HepG2 (cell line): ENCODE measurements at regions not wholly inside any gene's neighbourhood (a gene's known extent, or its start where the extent isn't known, plus 50 kb on each side); places are given as distances from the start of the nearest gene placed in this dataset.
A peak's percentile ranks its signal among the peaks of the same experiment; 100 is the strongest.

Source experiments
- ATAC-seq: fragments of 200-7000 bp; cut with Tn5 transposase; 3 replicates; pipeline ENCODE4 v1.9.1; 2020; ENCODE audit warnings: mild to moderate bottlenecking, moderate library complexity
- BruUV-seq: library from RNA; stranded (reverse); fragments of 400-500 nt; replicated peaks from 2 replicates; lab custom pipeline; 2021; lab: Mats Ljungman, UMichigan
- CTCF ChIA-PET: fragments of 300-600 bp; formaldehyde crosslinking; extraction: SDS; loops from one replicate; lab custom pipeline; 2021; ENCODE audit warnings: low total read pairs, inconsistent platforms, low intra/inter-chr PET ratio; lab: Yijun Ruan, JAX
- POLR2A ChIA-PET: fragments of 350-600 bp; sonication (Branson Sonifier 250); formaldehyde crosslinking; loops from one replicate; lab custom pipeline; 2020; ENCODE audit warnings: antibody characterized with exemption, inconsistent platforms; lab: Yijun Ruan, JAX
- DNase-seq: peaks from one replicate; pipeline ENCODE4 v3.0.0-alpha.2; 2015; ENCODE audit warnings: low spot score
- FAIRE-seq: peaks from 3 replicates; lab custom pipeline; 2011; peaks lifted over from hg19 to GRCh38; lab: Jason Lieb, UNC
- H2AFZ ChIP-seq: one replicate; pipeline ENCODE4 v1.6.1; 2011; ENCODE audit warnings: low read length, inconsistent platforms
- H3K27ac ChIP-seq: fragments of 300-600 bp; 3 replicates; pipeline ENCODE4 v1.8.0; 2011; ENCODE audit warnings: mixed run types, mild to moderate bottlenecking, mixed read lengths, low read length, inconsistent platforms; ENCODE audit not compliant: insufficient read depth; ENCODE audit errors: extremely low read length
- H3K27me3 ChIP-seq, 2 experiments: fragments of 200-600 bp in 1 of 2; 2 replicates in 1 of 2; 3 replicates in 1 of 2; pipeline versions ENCODE4 v1.6.0 to v1.8.0; 2011; ENCODE audit warnings: low read length in 2 of 2, mild to moderate bottlenecking in 2 of 2, moderate library complexity in 2 of 2, inconsistent platforms in 1 of 2; ENCODE audit not compliant: insufficient read depth in 2 of 2, control insufficient read depth in 1 of 2
- H3K36me3 ChIP-seq, 2 experiments: fragments of 200-600 bp in 1 of 2; replicated peaks in 1 of 2; 2 replicates in 1 of 2; 3 replicates in 1 of 2; pipeline versions ENCODE4 v1.5.1 to v1.8.0; 2011; ENCODE audit warnings: low read length in 2 of 2, inconsistent platforms in 1 of 2; ENCODE audit not compliant: insufficient read depth in 2 of 2, control insufficient read depth in 1 of 2
- H3K4me1 ChIP-seq: 2 replicates; pipeline ENCODE4 v1.5.1; 2012; ENCODE audit warnings: low read length, inconsistent platforms; ENCODE audit not compliant: insufficient read depth
- H3K4me2 ChIP-seq: 2 replicates; pipeline ENCODE4 v1.6.0; 2011; ENCODE audit warnings: low read depth, low read length, inconsistent platforms
- H3K4me3 ChIP-seq, 3 experiments: fragments of 200-600 bp in 1 of 3; sonication (generic), shearing (Covaris generic) in 1 of 3; replicated peaks in 1 of 3; 2 replicates each; pipeline ENCODE4 v1.5.1; 2011 to 2016; ENCODE audit warnings: low read length in 3 of 3, inconsistent platforms in 2 of 3, low read depth in 2 of 3, mild to moderate bottlenecking in 2 of 3, control low read depth in 1 of 3, mixed read lengths in 1 of 3; ENCODE audit not compliant: insufficient read depth in 1 of 3
- H3K79me2 ChIP-seq: one replicate; pipeline ENCODE4 v1.6.1; 2011; ENCODE audit warnings: low read length, inconsistent platforms; ENCODE audit not compliant: insufficient read depth
- H3K9ac ChIP-seq: 2 replicates; pipeline ENCODE4 v1.6.0; 2011; ENCODE audit warnings: mild to moderate bottlenecking, low read depth, low read length, inconsistent platforms; ENCODE audit not compliant: insufficient read depth
- H3K9me3 ChIP-seq: 2 replicates; pipeline ENCODE4 v1.5.1; 2012; ENCODE audit warnings: mild to moderate bottlenecking, low read length
- H4K20me1 ChIP-seq: 2 replicates; pipeline ENCODE4 v1.6.0; 2011; ENCODE audit warnings: inconsistent platforms, mild to moderate bottlenecking, low read length, moderate library complexity; ENCODE audit not compliant: insufficient read depth
- ADNP ChIP-seq: sonication (generic); formaldehyde crosslinking; IDR thresholded peaks from 2 replicates; pipeline ENCODE4 v1.4.0; 2020; ENCODE audit warnings: missing genetic modification reagents
- CBFB ChIP-seq: sonication (generic); formaldehyde crosslinking; IDR thresholded peaks from 2 replicates; pipeline ENCODE4 v1.4.0; 2020; ENCODE audit warnings: missing genetic modification reagents
- DPF2 ChIP-seq: sonication (generic); formaldehyde crosslinking; IDR thresholded peaks from 2 replicates; pipeline ENCODE4 v1.4.0; 2020; ENCODE audit warnings: mild to moderate bottlenecking, low read depth, missing genetic modification reagents, borderline replicate concordance
- GATAD1 ChIP-seq: IDR thresholded peaks from 2 replicates; pipeline ENCODE4 v1.6.1; 2016; ENCODE audit warnings: missing genetic modification reagents, missing compliant biosample characterization
- GTF2F1 ChIP-seq: fragments of 150-350 bp; IDR thresholded peaks from 2 replicates; pipeline ENCODE4 v1.6.1; 2014; ENCODE audit warnings: low read length
- HIVEP1 ChIP-seq: sonication (generic); formaldehyde crosslinking; IDR thresholded peaks from 2 replicates; pipeline ENCODE4 v1.4.0; 2020; ENCODE audit warnings: mild to moderate bottlenecking, missing genetic modification reagents
- HOXA7 ChIP-seq: sonication (generic); formaldehyde crosslinking; IDR thresholded peaks from 2 replicates; pipeline ENCODE4 v1.8.1; 2022; ENCODE audit warnings: mild to moderate bottlenecking, missing genetic modification reagents, moderate library complexity
- HOXA9 ChIP-seq: sonication (generic); formaldehyde crosslinking; IDR thresholded peaks from 2 replicates; pipeline ENCODE4 v1.8.1; 2022; ENCODE audit warnings: missing genetic modification reagents, mild to moderate bottlenecking, moderate library complexity, borderline replicate concordance
- JUN ChIP-seq: sonication (generic); formaldehyde crosslinking; IDR thresholded peaks from 2 replicates; pipeline ENCODE4 v1.4.0; 2020; ENCODE audit warnings: mild to moderate bottlenecking, missing genetic modification reagents
- SMARCE1 ChIP-seq: fragments of 450-650 bp; IDR thresholded peaks from 2 replicates; pipeline ENCODE4 v1.6.1; 2017; ENCODE audit warnings: borderline replicate concordance
- TBL1XR1 ChIP-seq: fragments of 150-350 bp; IDR thresholded peaks from 2 replicates; pipeline ENCODE4 v1.6.1; 2014; ENCODE audit warnings: borderline replicate concordance, low read length; ENCODE audit not compliant: partially characterized antibody
- THYN1 ChIP-seq: sonication (generic); formaldehyde crosslinking; IDR thresholded peaks from 2 replicates; pipeline ENCODE4 v1.8.1; 2023; ENCODE audit warnings: low read depth, mild to moderate bottlenecking, moderate library complexity, missing genetic modification reagents, borderline replicate concordance
- TOE1 ChIP-seq: sonication (generic); formaldehyde crosslinking; IDR thresholded peaks from 2 replicates; pipeline ENCODE4 v1.4.0; 2020; ENCODE audit warnings: mild to moderate bottlenecking, missing genetic modification reagents
- ZNF280B ChIP-seq: sonication (generic); formaldehyde crosslinking; IDR thresholded peaks from 2 replicates; pipeline ENCODE4 v1.5.0; 2020; ENCODE audit warnings: missing genetic modification reagents, mild to moderate bottlenecking, borderline replicate concordance
- ZNF30 ChIP-seq: sonication (generic); formaldehyde crosslinking; IDR thresholded peaks from 2 replicates; pipeline ENCODE4 v1.5.0; 2020; ENCODE audit warnings: mild to moderate bottlenecking, missing genetic modification reagents
- ZNF33B ChIP-seq: sonication (generic); formaldehyde crosslinking; IDR thresholded peaks from 2 replicates; pipeline ENCODE4 v1.5.1; 2020; ENCODE audit warnings: mild to moderate bottlenecking, missing genetic modification reagents
- ZNF44 ChIP-seq: sonication (generic); formaldehyde crosslinking; IDR thresholded peaks from 2 replicates; pipeline ENCODE4 v1.5.1; 2020; ENCODE audit warnings: mild to moderate bottlenecking, missing genetic modification reagents
- ZNF550 ChIP-seq: sonication (generic); formaldehyde crosslinking; IDR thresholded peaks from 2 replicates; pipeline ENCODE4 v1.4.0; 2020; ENCODE audit warnings: mild to moderate bottlenecking, missing genetic modification reagents, borderline replicate concordance
- ZSCAN20 ChIP-seq: sonication (generic); formaldehyde crosslinking; IDR thresholded peaks from 2 replicates; pipeline ENCODE4 v1.4.0; 2020; ENCODE audit warnings: missing genetic modification reagents, mild to moderate bottlenecking, borderline replicate concordance
- WGBS: methylation state at CpG from one replicate; pipeline ENCODE4 v1.1.6; 2017; ENCODE audit warnings: low lambda C conversion rate; 5-methylcytosine and 5-hydroxymethylcytosine counted together
- in situ Hi-C: cut with HindIII; loops from 2 replicates; pipeline ENCODE4 v1.10.0; 2017; ENCODE audit warnings: low pct_unique_long_range_greater_than_20kb; ENCODE audit not compliant: extremely low pct_ligation_motif_present
- intact Hi-C: fragments of 100-400 bp; cut with micrococcal nuclease; formaldehyde crosslinking; loops from one replicate; pipeline ENCODE4 v1.10.0; 2022; ENCODE audit not compliant: unreplicated experiment
- TF ChIP-seq, protein P1 (sequence below): sonication (generic); formaldehyde crosslinking; IDR thresholded peaks from 2 replicates; pipeline ENCODE4 v1.4.0; 2020; ENCODE audit warnings: mild to moderate bottlenecking, low read depth, missing genetic modification reagents

GRCh38 chr21:28256420-28256831, 736.3 kb downstream of the LTN1 start:
- peak; percentile 100 for ATAC-seq
- H4K20me1 ChIP-seq = no peaks in the 10 kb centered on the region
- H3K27me3 ChIP-seq = no peaks in the 10 kb centered on the region
- H3K27ac ChIP-seq = peak overlapping the region; percentile 84
- peak; percentile 56 for FAIRE-seq
- H3K36me3 ChIP-seq = no peaks in the 10 kb centered on the region
- POLR2A ChIA-PET = no interaction called here
- H3K4me3 ChIP-seq = no peak overlapping the region; a peak in 1 of 6 replicates
- H2AFZ ChIP-seq = no peak overlapping the region
- H3K9ac ChIP-seq = peak overlapping the region; percentile 51
- 0% methylated on average over 1 of the region's 1 CpG for WGBS
- peaks cover 66% of the 10 kb centered on the region for H3K9me3 ChIP-seq
- no TSS peak for BruUV-seq
- peak overlapping the region; percentile 46 for H3K4me2 ChIP-seq
- DNase-seq = peak; percentile 94
- peaks cover 36% of the 10 kb centered on the region for H3K4me1 ChIP-seq
- in situ Hi-C loops = no loop called here
- CTCF ChIA-PET = no interaction called here
- intact Hi-C loops = no loop called here
- no peaks in the 10 kb centered on the region for H3K79me2 ChIP-seq
- TF ChIP-seq GATAD1 (no peak), DPF2 (CRISPR knock-in tag) (peak; percentile 75; the same call in 1 of the 2 replicates), HOXA7 (CRISPR knock-in tag) (no peak), ZSCAN20 (CRISPR knock-in tag) (no peak), SMARCE1 (no peak), JUN (CRISPR knock-in tag) (0 out of 2 replicates have a peak, but pooled peaks have one; percentile 27), HIVEP1 (CRISPR knock-in tag) (no peak), ZNF33B (CRISPR knock-in tag) (no peak), ZNF30 (no peak), ADNP (CRISPR knock-in tag) (no peak), GTF2F1 (no peak), ZNF280B (CRISPR knock-in tag) (no peak), THYN1 (CRISPR knock-in tag) (no peak), HOXA9 (CRISPR knock-in tag) (no peak), ZNF44 (CRISPR knock-in tag) (no peak), TBL1XR1 (peak; percentile 66), ZNF550 (CRISPR knock-in tag) (no peak), TOE1 (CRISPR knock-in tag) (no peak), CBFB (CRISPR knock-in tag) (0 out of 2 replicates have a peak, but pooled peaks have one; percentile 52)
- TF ChIP-seq, protein P1, sequence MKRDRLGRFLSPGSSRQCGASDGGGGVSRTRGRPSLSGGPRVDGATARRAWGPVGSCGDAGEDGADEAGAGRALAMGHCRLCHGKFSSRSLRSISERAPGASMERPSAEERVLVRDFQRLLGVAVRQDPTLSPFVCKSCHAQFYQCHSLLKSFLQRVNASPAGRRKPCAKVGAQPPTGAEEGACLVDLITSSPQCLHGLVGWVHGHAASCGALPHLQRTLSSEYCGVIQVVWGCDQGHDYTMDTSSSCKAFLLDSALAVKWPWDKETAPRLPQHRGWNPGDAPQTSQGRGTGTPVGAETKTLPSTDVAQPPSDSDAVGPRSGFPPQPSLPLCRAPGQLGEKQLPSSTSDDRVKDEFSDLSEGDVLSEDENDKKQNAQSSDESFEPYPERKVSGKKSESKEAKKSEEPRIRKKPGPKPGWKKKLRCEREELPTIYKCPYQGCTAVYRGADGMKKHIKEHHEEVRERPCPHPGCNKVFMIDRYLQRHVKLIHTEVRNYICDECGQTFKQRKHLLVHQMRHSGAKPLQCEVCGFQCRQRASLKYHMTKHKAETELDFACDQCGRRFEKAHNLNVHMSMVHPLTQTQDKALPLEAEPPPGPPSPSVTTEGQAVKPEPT = no peak
